ENCODE measurements at regions not wholly inside any gene's neighbourhood (a gene's known extent, or its start where the extent isn't known, plus 50 kb on each side); places are given as distances from the start of the nearest gene placed in this dataset.

- WGBS (ENCODE audit: insufficient coverage) = 87% methylated on average over 6 of the region's 7 CpGs
- TF ChIP-seq CTCF (IDR thresholded peaks at IDR 0.05) = no peak
Measured at GRCh38 chr3:38984731-38985130, 67.0 kb downstream of the SCN11A start.

GRCh38 chr3:38984110-38984509 lies 67.6 kb downstream of the SCN11A start:
- Histone ChIP-seq H3K9ac (ENCODE audit: insufficient read depth, low read length, poor library complexity, severe bottlenecking) (no peak overlapping the region), H3K27me3 (ENCODE audit: control insufficient read depth in 2 of 2, insufficient read depth in 2 of 2, low read length in 2 of 2) (no peaks in the 10 kb centered on the region), H2AFZ (ENCODE audit: insufficient read depth, low read depth, low read length, poor library complexity, severe bottlenecking) (no peak overlapping the region), H3K4me3 (replicated peaks in 1 of 3; ENCODE audit: low read depth in 2 of 3, low read length in 3 of 3) (no peak overlapping the region), H3K4me1 (ENCODE audit: control insufficient read depth in 1 of 2, insufficient read depth in 2 of 2, low read length in 2 of 2) (no peaks in the 10 kb centered on the region), H3K9me3 (replicated peaks in 1 of 2; ENCODE audit: control insufficient read depth in 1 of 2, insufficient read depth in 1 of 2, low read length in 2 of 2) (no peaks in the 10 kb centered on the region), H3K36me3 (replicated peaks in 1 of 2; ENCODE audit: control insufficient read depth in 1 of 2, insufficient read depth in 2 of 2, low read length in 2 of 2) (no peaks in the 10 kb centered on the region), H3K27ac (ENCODE audit: low read depth in 1 of 2, low read length in 2 of 2) (no peak overlapping the region), H4K20me1 (ENCODE audit: insufficient read depth, low read length) (no peaks in the 10 kb centered on the region), H3K4me2 (replicated peaks; ENCODE audit: extremely low read depth, low read length, poor library complexity, severe bottlenecking) (no peak overlapping the region), H3K79me2 (ENCODE audit: insufficient read depth, low read length) (no peaks in the 10 kb centered on the region)
- DNase-seq = no peak
- Mint-ChIP-seq H3K36me3 (no peaks in the 10 kb centered on the region), H3K27ac (no peak overlapping the region), H3K9me3 (peaks cover 0 to 2% (median 0%) of the 10 kb centered on the region in 7 donors), H3K4me3 (no peak overlapping the region), H3K4me1 (no peaks in the 10 kb centered on the region), H3K27me3 (ENCODE audit: low read depth in 3 of 3) (peaks cover 3 to 15% (median 3%) of the 10 kb centered on the region in 3 donors)
- no peak for TF ChIP-seq CTCF (IDR thresholded peaks at IDR 0.05)
- intact Hi-C loops (cut with micrococcal nuclease) = no loop called here

More at GRCh38 chr3:38984731-38985130, 67.0 kb downstream of the SCN11A start:
- H2AFZ ChIP-seq (ENCODE audit: insufficient read depth, low read depth, low read length, poor library complexity, severe bottlenecking) = no peak overlapping the region
- peaks cover 3 to 11% (median 3%) of the 10 kb centered on the region in 3 donors for H3K27me3 Mint-ChIP-seq (ENCODE audit: low read depth in 3 of 3)
- no peak overlapping the region for H3K4me2 ChIP-seq (replicated peaks; ENCODE audit: extremely low read depth, low read length, poor library complexity, severe bottlenecking)
- H3K36me3 ChIP-seq (replicated peaks in 1 of 2; ENCODE audit: control insufficient read depth in 1 of 2, insufficient read depth in 2 of 2, low read length in 2 of 2) = no peaks in the 10 kb centered on the region
- H4K20me1 ChIP-seq (ENCODE audit: insufficient read depth, low read length) = no peaks in the 10 kb centered on the region
- no peak overlapping the region for H3K4me3 Mint-ChIP-seq
- H3K27me3 ChIP-seq (ENCODE audit: control insufficient read depth in 2 of 2, insufficient read depth in 2 of 2, low read length in 2 of 2) = no peaks in the 10 kb centered on the region
- no peaks in the 10 kb centered on the region for H3K36me3 Mint-ChIP-seq
- no peak overlapping the region for H3K27ac Mint-ChIP-seq
- no peak overlapping the region for H3K27ac ChIP-seq (ENCODE audit: low read depth in 1 of 2, low read length in 2 of 2)
- H3K9me3 ChIP-seq (replicated peaks in 1 of 2; ENCODE audit: control insufficient read depth in 1 of 2, insufficient read depth in 1 of 2, low read length in 2 of 2) = no peaks in the 10 kb centered on the region
- intact Hi-C loops (cut with micrococcal nuclease) = no loop called here
- H3K9ac ChIP-seq (ENCODE audit: insufficient read depth, low read length, poor library complexity, severe bottlenecking) = no peak overlapping the region
- DNase-seq = no peak
- no peaks in the 10 kb centered on the region for H3K4me1 ChIP-seq (ENCODE audit: control insufficient read depth in 1 of 2, insufficient read depth in 2 of 2, low read length in 2 of 2)
- peaks cover 0 to 2% (median 0%) of the 10 kb centered on the region in 7 donors for H3K9me3 Mint-ChIP-seq
- no peaks in the 10 kb centered on the region for H3K4me1 Mint-ChIP-seq
- H3K4me3 ChIP-seq (replicated peaks in 1 of 3; ENCODE audit: low read depth in 2 of 3, low read length in 3 of 3) = no peak overlapping the region
- no peaks in the 10 kb centered on the region for H3K79me2 ChIP-seq (ENCODE audit: insufficient read depth, low read length)

Data from CD14-positive monocyte (primary cell).